Loucy (cell line): ENCODE measurements at regions not wholly inside any gene's neighbourhood (a gene's known extent, or its start where the extent isn't known, plus 50 kb on each side); places are given as distances from the start of the nearest gene placed in this dataset.
"Not testable (repeated sequence)": the region's sequence is repeated elsewhere in the genome, so short reads cannot be mapped to it uniquely, and the experiment has no call there.

Experiments
- H2AFZ ChIP-seq: fragments of 200-600 bp; sonication (generic); 2 replicates; pipeline ENCODE4 v1.6.0; 2016; ENCODE audit warnings: antibody characterized with exemption, mild to moderate bottlenecking, low read length, moderate library complexity
- H3F3A ChIP-seq: fragments of 200-600 bp; 2 replicates; pipeline ENCODE4 v1.6.0; 2016; ENCODE audit warnings: antibody characterized with exemption, low read depth, mild to moderate bottlenecking
- H3K27me3 ChIP-seq: fragments of 200-600 bp; sonication (generic); 2 replicates; pipeline ENCODE4 v1.6.1; 2014; ENCODE audit warnings: low read length, mild to moderate bottlenecking; ENCODE audit not compliant: insufficient read depth, poor library complexity, severe bottlenecking
- H3K36me3 ChIP-seq: fragments of 200-600 bp; sonication (generic); 2 replicates; pipeline ENCODE4 v1.6.1; 2016; ENCODE audit warnings: low read length; ENCODE audit not compliant: insufficient read depth
- H3K4me1 ChIP-seq: fragments of 200-600 bp; sonication (generic); 2 replicates; pipeline ENCODE4 v1.5.1; 2014; ENCODE audit warnings: low read length, mild to moderate bottlenecking; ENCODE audit not compliant: insufficient read depth, poor library complexity, severe bottlenecking
- H3K4me2 ChIP-seq: fragments of 200-600 bp; sonication (generic); 2 replicates; pipeline ENCODE4 v1.6.0; 2014; ENCODE audit warnings: antibody characterized with exemption, low read length, low read depth, mild to moderate bottlenecking; ENCODE audit not compliant: poor library complexity, severe bottlenecking
- H3K4me3 ChIP-seq: fragments of 200-600 bp; sonication (generic); 2 replicates; pipeline ENCODE4 v1.5.1; 2014; ENCODE audit warnings: low read length, mild to moderate bottlenecking, mixed read lengths; ENCODE audit not compliant: poor library complexity, severe bottlenecking
- H3K79me2 ChIP-seq: fragments of 200-600 bp; sonication (generic); 2 replicates; pipeline ENCODE4 v1.6.1; 2014; ENCODE audit warnings: low read length; ENCODE audit not compliant: insufficient read depth
- H3K9ac ChIP-seq: fragments of 200-600 bp; sonication (generic); 2 replicates; pipeline ENCODE4 v1.6.0; 2014; ENCODE audit warnings: mild to moderate bottlenecking, low read depth, low read length, moderate library complexity; ENCODE audit not compliant: poor library complexity, severe bottlenecking
- H3K9me2 ChIP-seq: fragments of 200-600 bp; sonication (generic); replicated peaks from 2 replicates; pipeline ENCODE4 v1.6.1; 2016; ENCODE audit warnings: low read depth, low read length, mixed read lengths
- H3K9me3 ChIP-seq: fragments of 200-600 bp; sonication (generic); 2 replicates; pipeline ENCODE4 v1.6.1; 2014; ENCODE audit warnings: mild to moderate bottlenecking, antibody characterized with exemption, low read length, low read depth; ENCODE audit not compliant: insufficient read depth
- H4K20me1 ChIP-seq: fragments of 200-600 bp; sonication (generic); 2 replicates; pipeline ENCODE4 v1.6.0; 2014; ENCODE audit warnings: antibody characterized with exemption, low read length, mild to moderate bottlenecking; ENCODE audit not compliant: insufficient read depth, poor library complexity, severe bottlenecking
- EZH2phosphoT487 ChIP-seq: fragments of 200-600 bp; IDR thresholded peaks from 2 replicates; pipeline ENCODE4 v1.6.1; 2018; ENCODE audit warnings: antibody characterized with exemption, mild to moderate bottlenecking, moderate library complexity, borderline replicate concordance
- TF ChIP-seq, protein P1 (sequence below): fragments of 200-600 bp; sonication (generic); conservative IDR thresholded peaks from 2 replicates; pipeline ENCODE4 v1.5.1; 2014; ENCODE audit warnings: mild to moderate bottlenecking, antibody characterized with exemption, low read length

DNA sequence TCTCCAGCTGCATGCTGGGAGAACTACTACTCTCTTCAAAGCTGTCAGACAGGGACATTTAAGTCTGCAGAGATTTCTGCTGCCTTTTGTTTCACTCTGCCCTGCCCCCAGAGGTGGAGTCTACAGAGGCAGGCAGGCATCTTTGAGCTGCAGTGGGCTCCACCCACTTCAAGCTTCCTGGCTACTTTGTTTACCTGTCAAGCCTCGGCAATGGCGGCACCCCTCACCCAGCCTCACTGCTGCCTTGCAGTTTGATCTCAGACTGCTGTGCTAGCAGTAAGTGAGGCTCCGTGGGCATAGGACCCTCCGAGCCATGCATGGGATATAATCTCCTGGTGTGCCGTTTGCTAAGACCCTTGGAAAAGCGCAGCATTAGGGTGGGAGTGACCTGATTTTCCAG, 61.7 kb downstream of the DMRTA1 start:
- not testable (repeated sequence) for H3F3A ChIP-seq, H2AFZ ChIP-seq, H3K4me2 ChIP-seq

DNA sequence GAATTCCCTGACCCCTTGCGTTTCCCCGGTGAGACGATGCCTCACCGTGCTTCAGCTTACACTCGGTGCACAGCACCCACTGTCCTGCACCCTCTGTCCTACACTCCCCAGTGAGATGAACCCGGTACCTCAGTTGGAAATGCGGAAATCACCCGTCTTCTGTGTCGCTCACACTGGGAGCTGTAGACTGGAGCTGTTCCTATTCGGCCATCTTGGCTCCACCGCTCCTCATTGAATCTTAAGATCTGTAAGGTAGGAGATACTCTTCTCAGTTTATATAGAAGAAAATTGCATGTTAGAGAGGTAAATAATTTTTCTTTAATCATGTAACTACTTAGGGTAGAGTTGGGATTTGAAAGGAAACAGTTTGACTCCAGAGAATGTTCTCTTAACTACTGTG, 62.2 kb downstream of the DMRTA1 start:
- no peaks in the 10 kb centered on the region for H3K36me3 ChIP-seq
- no peaks in the 10 kb centered on the region for H4K20me1 ChIP-seq
- H3K9me2 ChIP-seq, result no peaks in the 10 kb centered on the region
- H3F3A ChIP-seq, result no peaks in the 10 kb centered on the region
- H3K79me2 ChIP-seq, result no peaks in the 10 kb centered on the region
- no peak overlapping the region for H3K9ac ChIP-seq
- H3K27me3 ChIP-seq, result no peaks in the 10 kb centered on the region
- H2AFZ ChIP-seq, result no peak overlapping the region
- no peak overlapping the region for H3K4me3 ChIP-seq
- no peak for TF ChIP-seq EZH2phosphoT487
- TF ChIP-seq, protein P1, sequence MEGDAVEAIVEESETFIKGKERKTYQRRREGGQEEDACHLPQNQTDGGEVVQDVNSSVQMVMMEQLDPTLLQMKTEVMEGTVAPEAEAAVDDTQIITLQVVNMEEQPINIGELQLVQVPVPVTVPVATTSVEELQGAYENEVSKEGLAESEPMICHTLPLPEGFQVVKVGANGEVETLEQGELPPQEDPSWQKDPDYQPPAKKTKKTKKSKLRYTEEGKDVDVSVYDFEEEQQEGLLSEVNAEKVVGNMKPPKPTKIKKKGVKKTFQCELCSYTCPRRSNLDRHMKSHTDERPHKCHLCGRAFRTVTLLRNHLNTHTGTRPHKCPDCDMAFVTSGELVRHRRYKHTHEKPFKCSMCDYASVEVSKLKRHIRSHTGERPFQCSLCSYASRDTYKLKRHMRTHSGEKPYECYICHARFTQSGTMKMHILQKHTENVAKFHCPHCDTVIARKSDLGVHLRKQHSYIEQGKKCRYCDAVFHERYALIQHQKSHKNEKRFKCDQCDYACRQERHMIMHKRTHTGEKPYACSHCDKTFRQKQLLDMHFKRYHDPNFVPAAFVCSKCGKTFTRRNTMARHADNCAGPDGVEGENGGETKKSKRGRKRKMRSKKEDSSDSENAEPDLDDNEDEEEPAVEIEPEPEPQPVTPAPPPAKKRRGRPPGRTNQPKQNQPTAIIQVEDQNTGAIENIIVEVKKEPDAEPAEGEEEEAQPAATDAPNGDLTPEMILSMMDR, result no peak
- H3K4me1 ChIP-seq, result no peaks in the 10 kb centered on the region
- H3K9me3 ChIP-seq, result no peaks in the 10 kb centered on the region
- H3K4me2 ChIP-seq, result no peak overlapping the region

More for the DNA sequence above, 61.7 kb downstream of the DMRTA1 start:
- not testable (repeated sequence) for H3K36me3 ChIP-seq, H3K4me3 ChIP-seq, H3K27me3 ChIP-seq, H3K9me3 ChIP-seq, H3K4me1 ChIP-seq, H3K9me2 ChIP-seq, H3K9ac ChIP-seq, H4K20me1 ChIP-seq, H3K79me2 ChIP-seq

DNA sequence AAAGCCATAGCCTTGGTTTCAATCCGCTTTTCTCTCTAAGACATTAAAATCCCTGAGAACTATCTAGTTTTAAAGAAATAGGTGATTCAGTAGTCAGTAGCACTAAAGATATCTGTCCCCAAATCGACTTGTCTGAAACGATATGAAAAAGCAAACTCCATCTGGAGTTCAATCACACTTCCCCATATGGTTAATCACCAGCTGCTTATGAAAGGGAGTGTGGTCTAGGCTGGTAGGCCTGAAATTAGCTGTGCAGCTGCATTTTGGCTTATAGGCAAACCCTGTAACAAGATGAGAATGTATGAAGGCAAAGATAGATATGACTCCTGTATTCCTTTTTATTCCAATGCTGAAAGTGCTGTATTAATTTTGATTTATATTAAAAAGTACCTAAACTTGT, 65.9 kb downstream of the DMRTA1 start:
- Histone ChIP-seq H3K9ac (no peak overlapping the region), H3F3A (no peaks in the 10 kb centered on the region), H3K9me3 (no peaks in the 10 kb centered on the region), H3K79me2 (no peaks in the 10 kb centered on the region), H3K4me1 (no peaks in the 10 kb centered on the region), H3K4me2 (no peak overlapping the region), H3K9me2 (no peaks in the 10 kb centered on the region), H3K36me3 (no peaks in the 10 kb centered on the region), H3K27me3 (no peaks in the 10 kb centered on the region), H4K20me1 (no peaks in the 10 kb centered on the region), H2AFZ (no peak overlapping the region), H3K4me3 (no peak overlapping the region)
- TF ChIP-seq EZH2phosphoT487, result no peak
- TF ChIP-seq, protein P1, result no peak

DNA sequence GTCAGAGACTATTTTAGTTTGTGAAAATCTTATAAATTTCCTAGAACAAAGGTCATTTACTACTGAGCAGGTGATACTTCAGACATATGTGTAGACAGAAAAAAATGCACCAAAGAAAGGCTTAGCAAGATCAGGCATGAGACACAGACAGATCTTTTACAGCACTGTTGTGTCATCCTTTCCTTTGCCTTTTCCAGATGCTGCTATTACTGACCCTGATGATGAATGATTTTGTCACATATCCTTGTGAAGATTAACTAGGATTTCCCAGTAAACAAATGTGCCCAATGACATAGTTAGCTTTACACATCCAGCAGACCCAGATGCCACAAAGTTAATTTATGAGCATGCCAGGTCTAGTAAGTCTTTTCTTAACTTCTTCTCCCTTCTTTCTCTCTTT, 68.2 kb downstream of the DMRTA1 start:
- H3K79me2 ChIP-seq, result no peaks in the 10 kb centered on the region
- no peaks in the 10 kb centered on the region for H3K36me3 ChIP-seq
- H3K4me1 ChIP-seq, result no peaks in the 10 kb centered on the region
- no peaks in the 10 kb centered on the region for H3K9me2 ChIP-seq
- H3K9ac ChIP-seq, result no peak overlapping the region
- no peaks in the 10 kb centered on the region for H4K20me1 ChIP-seq
- TF ChIP-seq EZH2phosphoT487, result no peak
- TF ChIP-seq, protein P1, result no peak
- H3F3A ChIP-seq, result no peaks in the 10 kb centered on the region
- no peak overlapping the region for H2AFZ ChIP-seq
- H3K4me3 ChIP-seq, result no peak overlapping the region
- H3K9me3 ChIP-seq, result no peaks in the 10 kb centered on the region
- H3K4me2 ChIP-seq, result no peak overlapping the region
- H3K27me3 ChIP-seq, result no peaks in the 10 kb centered on the region
